GM12873 (cell line): ENCODE measurements at regions not wholly inside any gene's neighbourhood (a gene's known extent, or its start where the extent isn't known, plus 50 kb on each side); places are given as distances from the start of the nearest gene placed in this dataset.

Source experiments
- TF ChIP-seq, protein P1 (sequence below): IDR thresholded peaks from 2 replicates; pipeline ENCODE4 v1.5.1; 2012; ENCODE audit warnings: low read depth, mild to moderate bottlenecking, moderate library complexity, low read length, control low read depth; ENCODE audit not compliant: insufficient read depth; ENCODE audit errors: missing control alignments

GRCh38 chr2:15753811-15754702 lies 162.4 kb downstream of the DDX1 start:
- TF ChIP-seq, protein P1, sequence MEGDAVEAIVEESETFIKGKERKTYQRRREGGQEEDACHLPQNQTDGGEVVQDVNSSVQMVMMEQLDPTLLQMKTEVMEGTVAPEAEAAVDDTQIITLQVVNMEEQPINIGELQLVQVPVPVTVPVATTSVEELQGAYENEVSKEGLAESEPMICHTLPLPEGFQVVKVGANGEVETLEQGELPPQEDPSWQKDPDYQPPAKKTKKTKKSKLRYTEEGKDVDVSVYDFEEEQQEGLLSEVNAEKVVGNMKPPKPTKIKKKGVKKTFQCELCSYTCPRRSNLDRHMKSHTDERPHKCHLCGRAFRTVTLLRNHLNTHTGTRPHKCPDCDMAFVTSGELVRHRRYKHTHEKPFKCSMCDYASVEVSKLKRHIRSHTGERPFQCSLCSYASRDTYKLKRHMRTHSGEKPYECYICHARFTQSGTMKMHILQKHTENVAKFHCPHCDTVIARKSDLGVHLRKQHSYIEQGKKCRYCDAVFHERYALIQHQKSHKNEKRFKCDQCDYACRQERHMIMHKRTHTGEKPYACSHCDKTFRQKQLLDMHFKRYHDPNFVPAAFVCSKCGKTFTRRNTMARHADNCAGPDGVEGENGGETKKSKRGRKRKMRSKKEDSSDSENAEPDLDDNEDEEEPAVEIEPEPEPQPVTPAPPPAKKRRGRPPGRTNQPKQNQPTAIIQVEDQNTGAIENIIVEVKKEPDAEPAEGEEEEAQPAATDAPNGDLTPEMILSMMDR: no peak

- TF ChIP-seq, protein P1: no peak
Measured at GRCh38 chr2:15754703-15755099, 163.0 kb downstream of the DDX1 start.

GRCh38 chr2:15755528-15755927 lies 163.9 kb downstream of the DDX1 start:
- TF ChIP-seq, protein P1: no peak

- TF ChIP-seq, protein P1: no peak
Measured at GRCh38 chr2:15756011-15756550, 164.4 kb downstream of the DDX1 start.

DNA sequence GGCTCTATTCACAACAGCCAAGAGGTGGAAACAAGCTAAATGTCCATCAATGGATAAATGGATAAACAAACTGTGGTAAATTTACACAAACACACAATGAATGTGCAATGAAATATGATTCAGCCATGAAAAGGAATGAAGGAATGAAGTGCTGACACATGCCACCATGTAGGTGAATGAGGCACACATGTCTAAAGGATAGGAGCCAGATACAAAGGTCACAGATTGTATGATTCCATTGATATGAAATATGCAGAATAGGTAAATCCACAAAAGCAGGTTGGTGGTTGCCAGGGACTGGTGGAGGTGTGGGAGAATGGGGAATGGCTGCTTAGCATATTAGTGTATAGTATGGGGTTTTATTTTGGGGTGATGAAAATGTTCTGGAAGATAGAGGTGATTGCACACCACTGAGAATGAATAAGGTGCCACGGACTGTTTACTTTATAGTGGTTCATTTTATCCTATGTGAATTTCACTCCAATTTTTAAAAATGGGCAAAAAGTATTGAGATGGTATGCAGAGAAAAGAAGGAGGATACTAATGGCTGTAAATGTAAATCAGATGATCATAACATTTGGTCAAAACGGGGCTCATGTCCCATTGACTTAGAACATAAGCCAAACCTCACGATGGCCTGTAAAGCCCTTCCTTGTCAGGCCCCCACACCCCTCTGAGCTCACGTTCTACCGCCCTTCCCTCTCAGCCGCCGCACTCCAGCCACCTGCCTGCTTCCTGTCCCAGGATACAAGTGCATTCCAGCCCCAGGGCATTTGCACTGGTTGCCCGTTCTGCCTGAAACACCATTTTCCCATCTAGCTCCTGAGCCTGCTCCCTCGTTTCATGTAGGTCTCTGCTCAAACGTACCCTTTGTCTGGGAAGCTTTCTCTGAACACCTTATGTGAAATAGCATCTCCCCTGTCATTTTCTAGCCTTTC lies 165.5 kb downstream of the DDX1 start:
- TF ChIP-seq, protein P1: no peak

GRCh38 chr2:15757820-15758586 lies 166.3 kb downstream of the DDX1 start:
- TF ChIP-seq, protein P1: no peak
